Liver (tissue), 8 donors: ENCODE measurements at regions not wholly inside any gene's neighbourhood (a gene's known extent, or its start where the extent isn't known, plus 50 kb on each side); places are given as distances from the start of the nearest gene placed in this dataset.

Experiments
- DNase-seq: peaks from one replicate; pipeline ENCODE4 v3.0.0-alpha.2; 2017; ENCODE audit warnings: low spot score
- H3K27ac ChIP-seq, 2 donors: one replicate each; pipeline ENCODE4 v1.7.0; 2013; ENCODE audit warnings: inconsistent platforms in 2 of 2, low read length in 2 of 2, control low read depth in 1 of 2, low read depth in 1 of 2, mild to moderate bottlenecking in 1 of 2
- H3K27me3 ChIP-seq, 4 donors: one replicate each; pipeline versions ENCODE4 v1.6.1 to v1.7.0; 2013; ENCODE audit warnings: low read length in 3 of 4, inconsistent platforms in 1 of 4, mild to moderate bottlenecking in 1 of 4, moderate library complexity in 1 of 4; ENCODE audit not compliant: control insufficient read depth in 4 of 4, insufficient read depth in 4 of 4
- H3K36me3 ChIP-seq, 4 donors: one replicate each; pipeline versions ENCODE4 v1.6.1 to v1.7.0; 2013; ENCODE audit warnings: low read length in 3 of 4, mild to moderate bottlenecking in 3 of 4, low read depth in 1 of 4, moderate library complexity in 1 of 4; ENCODE audit not compliant: control insufficient read depth in 4 of 4, insufficient read depth in 3 of 4
- H3K4me1 ChIP-seq, 4 donors: one replicate each; pipeline versions ENCODE4 v1.6.1 to v1.7.0; 2013; ENCODE audit warnings: low read length in 3 of 4, mild to moderate bottlenecking in 3 of 4, moderate library complexity in 1 of 4; ENCODE audit not compliant: control insufficient read depth in 4 of 4, insufficient read depth in 4 of 4
- H3K4me3 ChIP-seq, 3 donors: one replicate each; pipeline versions ENCODE4 v1.6.1 to v1.7.0; 2013; ENCODE audit warnings: low read length in 3 of 3, control low read depth in 1 of 3, low read depth in 1 of 3, mild to moderate bottlenecking in 1 of 3
- H3K9ac ChIP-seq, 2 donors: one replicate each; pipeline ENCODE4 v1.7.0; 2013; ENCODE audit warnings: low read length in 2 of 2, mild to moderate bottlenecking in 2 of 2, moderate library complexity in 2 of 2, control low read depth in 1 of 2, low read depth in 1 of 2
- H3K9me3 ChIP-seq, 4 donors: one replicate each; pipeline versions ENCODE4 v1.6.1 to v1.7.0; 2013; ENCODE audit warnings: low read length in 3 of 4; ENCODE audit not compliant: control insufficient read depth in 4 of 4
- ATF3 ChIP-seq: IDR thresholded peaks from 2 replicates; pipeline ENCODE4 v1.6.1; 2016; ENCODE audit warnings: antibody characterized with exemption
- CTCF ChIP-seq: fragments of 150-350 bp; IDR thresholded peaks from 2 replicates; pipeline ENCODE4 v1.5.1; 2017; ENCODE audit warnings: improper control_type of control experiment, low read depth, low read length; ENCODE audit not compliant: missing input control
- EGR1 ChIP-seq, 2 donors: IDR thresholded peaks; 2 replicates each; pipeline ENCODE4 v1.6.1; 2016 to 2018; ENCODE audit warnings: antibody characterized with exemption in 2 of 2, low read depth in 2 of 2
- FOXA1 ChIP-seq: IDR thresholded peaks from 2 replicates; pipeline ENCODE4 v1.6.1; 2016; ENCODE audit warnings: antibody characterized with exemption
- FOXA2 ChIP-seq: IDR thresholded peaks from 2 replicates; pipeline ENCODE4 v1.6.1; 2016; ENCODE audit warnings: antibody characterized with exemption
- GABPA ChIP-seq, 2 donors: IDR thresholded peaks in 1 of 2; conservative IDR thresholded peaks in 1 of 2; 2 replicates each; pipeline ENCODE4 v1.6.1; 2016; ENCODE audit warnings: antibody characterized with exemption in 2 of 2, mild to moderate bottlenecking in 1 of 2, moderate library complexity in 1 of 2
- HNF4A ChIP-seq, 2 donors: conservative IDR thresholded peaks; 2 replicates each; pipeline ENCODE4 v1.6.1; 2016; ENCODE audit warnings: antibody characterized with exemption in 2 of 2, mild to moderate bottlenecking in 2 of 2
- HNF4G ChIP-seq: IDR thresholded peaks from 2 replicates; pipeline ENCODE4 v1.6.1; 2016; ENCODE audit warnings: antibody characterized with exemption
- JUND ChIP-seq, 2 donors: IDR thresholded peaks; 2 replicates each; pipeline ENCODE4 v1.6.1; 2016; ENCODE audit warnings: antibody characterized with exemption in 2 of 2
- NR2F2 ChIP-seq: IDR thresholded peaks from 2 replicates; pipeline ENCODE4 v1.6.1; 2016; ENCODE audit warnings: antibody characterized with exemption
- RAD21 ChIP-seq, 2 donors: IDR thresholded peaks; 2 replicates each; pipeline ENCODE4 v1.6.1; 2016; ENCODE audit warnings: antibody characterized with exemption in 2 of 2, mild to moderate bottlenecking in 2 of 2
- RXRA ChIP-seq, 2 donors: IDR thresholded peaks; 2 replicates each; pipeline ENCODE4 v1.6.1; 2017 to 2018; ENCODE audit warnings: antibody characterized with exemption in 2 of 2, mild to moderate bottlenecking in 1 of 2
- SP1 ChIP-seq: IDR thresholded peaks from 2 replicates; pipeline ENCODE4 v1.6.1; 2018; ENCODE audit warnings: antibody characterized with exemption, mild to moderate bottlenecking
- TAF1 ChIP-seq: conservative IDR thresholded peaks from 2 replicates; pipeline ENCODE4 v1.6.1; 2016; ENCODE audit warnings: antibody characterized with exemption, mild to moderate bottlenecking
- YY1 ChIP-seq: IDR thresholded peaks from 2 replicates; pipeline ENCODE4 v1.6.1; 2016; ENCODE audit warnings: antibody characterized with exemption, mild to moderate bottlenecking
- WGBS: extraction: QIAGEN DNeasy Blood & Tissue Kit; methylation state at CpG from one replicate; pipeline ENCODE4 v1.1.7; 2013; 5-methylcytosine and 5-hydroxymethylcytosine counted together
- donor health status: healthy.
- donor health status: healthy.
- donor health status: healthy.
- donor health status: healthy.
- donor health status: healthy.

GRCh38 chr2:48026865-48027264 lies 120.6 kb upstream of the FBXO11 start:
- TF ChIP-seq GABPA (IDR thresholded peaks at IDR 0.05 in 1 of 2, conservative IDR thresholded peaks at IDR 0.05 in 1 of 2) (no peak), CTCF (no peak), SP1 (no peak), FOXA1 (no peak), TAF1 (no peak), HNF4G (no peak), HNF4A (conservative IDR thresholded peaks at IDR 0.05) (no peak), YY1 (no peak), RXRA (IDR thresholded peaks at IDR 0.05) (no peak), FOXA2 (no peak), RAD21 (IDR thresholded peaks at IDR 0.05) (no peak), EGR1 (IDR thresholded peaks at IDR 0.05; ENCODE audit: low read depth in 2 of 2) (no peak), ATF3 (no peak), NR2F2 (no peak)

GRCh38 chr2:48032765-48033164 lies 126.5 kb upstream of the FBXO11 start:
- TF ChIP-seq YY1: no peak
- no peak for TF ChIP-seq GABPA (IDR thresholded peaks at IDR 0.05 in 1 of 2, conservative IDR thresholded peaks at IDR 0.05 in 1 of 2)
- DNase-seq: no peak
- Histone ChIP-seq H3K27ac (no peak overlapping the region), H3K36me3 (no peaks in the 10 kb centered on the region), H3K4me3 (no peak overlapping the region), H3K4me1 (no peaks in the 10 kb centered on the region), H3K27me3 (no peaks in the 10 kb centered on the region), H3K9ac (no peak overlapping the region), H3K9me3 (peaks cover 0 to 5% (median 0%) of the 10 kb centered on the region in 4 donors)
- 90% methylated on average over 2 of the region's 2 CpGs for WGBS

More at GRCh38 chr2:48026865-48027264, 120.6 kb upstream of the FBXO11 start:
- H3K4me3 ChIP-seq: no peak overlapping the region
- no peaks in the 10 kb centered on the region for H3K9me3 ChIP-seq
- H3K36me3 ChIP-seq: no peaks in the 10 kb centered on the region
- H3K4me1 ChIP-seq: no peaks in the 10 kb centered on the region
- H3K9ac ChIP-seq: no peak overlapping the region
- no peaks in the 10 kb centered on the region for H3K27me3 ChIP-seq
- 72% methylated on average over 1 of the region's 1 CpG for WGBS
- no peak overlapping the region for H3K27ac ChIP-seq
- DNase-seq: no peak

- DNase-seq: no peak
- no peak for TF ChIP-seq JUND (IDR thresholded peaks at IDR 0.05)
- no peak for TF ChIP-seq NR2F2
- TF ChIP-seq HNF4A (conservative IDR thresholded peaks at IDR 0.05): no peak
- no peak for TF ChIP-seq FOXA1
- no peak for TF ChIP-seq RXRA (IDR thresholded peaks at IDR 0.05)
- Histone ChIP-seq H3K4me1 (no peaks in the 10 kb centered on the region), H3K9me3 (peaks cover 0 to 5% (median 0%) of the 10 kb centered on the region in 4 donors), H3K36me3 (no peaks in the 10 kb centered on the region), H3K4me3 (no peak overlapping the region), H3K9ac (no peak overlapping the region), H3K27me3 (no peaks in the 10 kb centered on the region), H3K27ac (no peak overlapping the region)
Observed at GRCh38 chr2:48034295-48034694, 128.0 kb upstream of the FBXO11 start.
